ENCODE measurements at regions not wholly inside any gene's neighbourhood (a gene's known extent, or its start where the extent isn't known, plus 50 kb on each side); places are given as distances from the start of the nearest gene placed in this dataset.

- no peaks in the 10 kb centered on the region for H3K27me3 ChIP-seq (ENCODE audit: insufficient read depth, low read length)
- H2AFZ ChIP-seq (ENCODE audit: low read depth, low read length, poor library complexity, severe bottlenecking), result no peak overlapping the region
- H3K27ac ChIP-seq (ENCODE audit: low read depth, low read length), result no peak overlapping the region
- POLR2A ChIA-PET, result no interaction called here
- no peak overlapping the region for H3K4me3 ChIP-seq (replicated peaks in 1 of 2; ENCODE audit: low read depth in 1 of 2, low read length in 2 of 2)
- no peak for DNase-seq (ENCODE audit: low read depth, low spot score)
- RAD21 ChIA-PET (ENCODE audit: low non-redundant PET in 1 of 2, low total read pairs in 2 of 2, uncharacterized antibody in 2 of 2, unreplicated experiment in 2 of 2), result interaction anchor here in 1 of 2 experiments (0.6 kb wide), 1 partner anchor 18 kb away, joined by 3 read pairs; no protein-coding TSS in a partner anchor
- CTCF ChIA-PET, result no interaction called here
- H3K9me3 ChIP-seq (ENCODE audit: control insufficient read depth in 1 of 2, insufficient read depth in 1 of 2, low read depth in 1 of 2, low read length in 2 of 2), result no peaks in the 10 kb centered on the region
- no peaks in the 10 kb centered on the region for H3K9me2 ChIP-seq (ENCODE audit: insufficient read depth)
- intact Hi-C loops (cut with micrococcal nuclease), result no loop called here
- no peak for ATAC-seq
- BruUV-seq (replicated peaks), result no TSS peak
- TF ChIP-seq ZNF274 (IDR thresholded peaks at IDR 0.05; ENCODE audit: low read depth, low read length) (no peak), EZH2 (IDR thresholded peaks at IDR 0.05) (no peak), MAX (IDR thresholded peaks at IDR 0.05) (no peak), SRF (IDR thresholded peaks at IDR 0.05; ENCODE audit: low read depth) (no peak), JUND (IDR thresholded peaks at IDR 0.05) (no peak), POLR2AphosphoS5 (IDR thresholded peaks at IDR 0.05; ENCODE audit: low read depth, low read length) (no peak), POLR2A (IDR thresholded peaks at IDR 0.05; ENCODE audit: borderline replicate concordance, extremely low read depth, insufficient read depth, insufficient read length) (no peak), SP1 (IDR thresholded peaks at IDR 0.05; ENCODE audit: low read depth) (no peak), TCF7L2 (IDR thresholded peaks at IDR 0.05; ENCODE audit: borderline replicate concordance, extremely low read depth, insufficient read depth, insufficient read length) (no peak), REST (IDR thresholded peaks at IDR 0.05; ENCODE audit: low read depth) (no peak)
- no peak overlapping the region for H3K9ac ChIP-seq (ENCODE audit: low read length)
- peaks cover 5 to 21% of the 10 kb centered on the region in 2 experiments for H3K4me1 ChIP-seq (ENCODE audit: control insufficient read depth in 1 of 2, insufficient read depth in 2 of 2, low read length in 2 of 2)
- H4K20me1 ChIP-seq (ENCODE audit: insufficient read depth), result no peaks in the 10 kb centered on the region
- H3K79me2 ChIP-seq (ENCODE audit: insufficient read depth, low read length), result no peaks in the 10 kb centered on the region
- no peaks in the 10 kb centered on the region for H3K36me3 ChIP-seq (ENCODE audit: control insufficient read depth in 1 of 2, insufficient read depth in 2 of 2, low read length in 2 of 2)
- H3K4me2 ChIP-seq (ENCODE audit: low read length), result no peak overlapping the region
These were observed 139.0 kb downstream of the BOD1 start for GRCh38 chr5:173477345-173478040.

All from HCT116 (cell line).